ENCODE measurements at regions not wholly inside any gene's neighbourhood (a gene's known extent, or its start where the extent isn't known, plus 50 kb on each side); places are given as distances from the start of the nearest gene placed in this dataset.
A peak's percentile ranks its signal among the peaks of the same experiment; 100 is the strongest.

DNA sequence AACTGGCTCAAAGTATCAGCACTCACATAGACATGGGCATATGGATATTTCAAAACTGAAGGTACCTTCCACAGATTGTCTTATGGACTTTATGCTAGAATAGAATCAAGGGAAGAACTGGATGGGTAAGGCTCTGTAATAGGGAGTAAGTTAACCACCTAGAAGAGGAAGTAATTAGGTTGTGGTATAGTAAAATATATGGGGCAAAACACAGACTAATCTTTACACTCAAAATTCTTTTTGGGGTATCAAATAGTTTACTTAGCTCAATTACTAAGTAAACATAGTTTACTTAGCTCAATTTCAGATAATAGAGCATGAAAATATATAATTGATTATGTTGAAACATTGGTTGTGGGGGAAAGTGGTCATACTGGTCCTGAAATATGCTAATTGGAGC lies 94.2 kb upstream of the ATXN1 start:
- intact Hi-C loops (cut with DNase I), result no loop called here
- Histone ChIP-seq H3K9me3 (no peaks in the 10 kb centered on the region), H3K27me3 (no peaks in the 10 kb centered on the region), H3K27ac (no peak overlapping the region), H3K4me1 (no peaks in the 10 kb centered on the region), H3K36me3 (no peaks in the 10 kb centered on the region), H3K4me3 (no peak overlapping the region)
- DNase-seq (no peak), ATAC-seq (no peak)
- TF ChIP-seq, protein P1, sequence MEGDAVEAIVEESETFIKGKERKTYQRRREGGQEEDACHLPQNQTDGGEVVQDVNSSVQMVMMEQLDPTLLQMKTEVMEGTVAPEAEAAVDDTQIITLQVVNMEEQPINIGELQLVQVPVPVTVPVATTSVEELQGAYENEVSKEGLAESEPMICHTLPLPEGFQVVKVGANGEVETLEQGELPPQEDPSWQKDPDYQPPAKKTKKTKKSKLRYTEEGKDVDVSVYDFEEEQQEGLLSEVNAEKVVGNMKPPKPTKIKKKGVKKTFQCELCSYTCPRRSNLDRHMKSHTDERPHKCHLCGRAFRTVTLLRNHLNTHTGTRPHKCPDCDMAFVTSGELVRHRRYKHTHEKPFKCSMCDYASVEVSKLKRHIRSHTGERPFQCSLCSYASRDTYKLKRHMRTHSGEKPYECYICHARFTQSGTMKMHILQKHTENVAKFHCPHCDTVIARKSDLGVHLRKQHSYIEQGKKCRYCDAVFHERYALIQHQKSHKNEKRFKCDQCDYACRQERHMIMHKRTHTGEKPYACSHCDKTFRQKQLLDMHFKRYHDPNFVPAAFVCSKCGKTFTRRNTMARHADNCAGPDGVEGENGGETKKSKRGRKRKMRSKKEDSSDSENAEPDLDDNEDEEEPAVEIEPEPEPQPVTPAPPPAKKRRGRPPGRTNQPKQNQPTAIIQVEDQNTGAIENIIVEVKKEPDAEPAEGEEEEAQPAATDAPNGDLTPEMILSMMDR (IDR thresholded peaks at IDR 0.05), result no peak

DNA sequence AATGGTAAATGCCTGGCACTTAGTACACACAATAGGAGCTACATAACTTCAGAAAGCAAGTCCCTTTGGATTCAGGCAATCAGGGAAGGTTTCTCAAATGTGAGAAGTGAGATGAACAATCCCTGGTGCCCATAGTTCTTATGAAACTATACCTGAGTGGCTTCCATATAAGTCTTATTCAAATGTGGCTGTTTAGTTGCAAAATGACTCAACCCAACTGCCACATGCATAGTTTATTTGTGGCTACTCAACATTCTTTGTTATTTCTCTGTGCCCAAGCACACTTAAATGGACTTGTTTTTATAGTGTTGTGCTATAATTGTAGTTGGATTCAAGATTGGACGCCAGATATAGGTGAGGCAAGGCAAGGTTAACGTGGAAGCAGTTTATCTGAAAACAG lies 93.7 kb upstream of the ATXN1 start:
- DNase-seq, result no peak
- Histone ChIP-seq H3K36me3 (no peaks in the 10 kb centered on the region), H3K9me3 (no peaks in the 10 kb centered on the region), H3K4me3 (no peak overlapping the region), H3K4me1 (no peaks in the 10 kb centered on the region), H3K27ac (no peak overlapping the region), H3K27me3 (no peaks in the 10 kb centered on the region)
- no peak for ATAC-seq
- intact Hi-C loops (cut with DNase I), result no loop called here
- TF ChIP-seq, protein P1 (IDR thresholded peaks at IDR 0.05), result no peak

DNA sequence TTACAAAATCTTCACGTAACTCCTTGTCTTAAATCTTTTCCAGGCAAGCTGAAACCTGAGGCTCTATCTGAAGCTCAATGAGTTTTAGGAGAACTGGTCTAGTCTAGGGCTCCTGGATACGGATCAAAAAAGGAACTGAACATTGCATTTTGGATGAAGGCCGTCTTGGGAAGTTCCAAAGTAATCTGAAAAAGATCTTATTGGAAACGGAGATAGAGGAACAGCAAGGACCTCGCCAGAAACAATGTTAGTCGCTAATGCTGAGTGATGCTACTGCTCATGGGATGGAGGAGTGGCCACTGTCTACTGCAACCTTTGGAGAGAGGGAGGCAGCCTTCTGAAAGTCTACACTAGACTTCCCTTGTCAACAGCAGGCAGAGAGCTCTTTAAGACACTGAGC lies 91.4 kb upstream of the ATXN1 start:
- Histone ChIP-seq H3K4me3 (no peak overlapping the region), H3K9me3 (no peaks in the 10 kb centered on the region), H3K27ac (no peak overlapping the region), H3K27me3 (no peaks in the 10 kb centered on the region), H3K36me3 (no peaks in the 10 kb centered on the region), H3K4me1 (no peaks in the 10 kb centered on the region)
- ATAC-seq, result no peak
- DNase-seq, result no peak
- intact Hi-C loops (cut with DNase I), result no loop called here
- TF ChIP-seq, protein P1 (IDR thresholded peaks at IDR 0.05), result no peak

DNA sequence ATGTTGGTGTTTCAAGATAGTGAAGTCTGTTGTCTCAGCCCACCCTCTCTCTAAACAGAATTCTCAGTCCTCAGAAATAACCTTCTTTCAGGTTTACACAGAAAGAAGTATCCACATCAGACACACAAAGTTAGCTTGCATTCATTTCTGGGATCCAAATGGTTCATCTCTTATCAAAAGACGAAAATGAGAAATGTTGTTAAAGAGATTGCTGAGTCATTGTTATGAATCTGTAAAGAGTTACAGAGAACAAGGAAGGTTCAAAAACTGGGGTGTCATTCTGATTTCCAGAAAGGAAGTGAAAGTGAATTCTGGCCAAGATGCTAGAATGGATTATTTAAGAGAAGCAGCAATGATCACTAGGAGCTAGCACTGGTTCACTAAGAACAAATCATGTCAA lies 90.5 kb upstream of the ATXN1 start:
- intact Hi-C loops (cut with DNase I), result no loop called here
- no peak overlapping the region for H3K27ac ChIP-seq
- H3K9me3 ChIP-seq, result no peaks in the 10 kb centered on the region
- no peak overlapping the region for H3K4me3 ChIP-seq
- TF ChIP-seq, protein P1 (IDR thresholded peaks at IDR 0.05), result no peak
- ATAC-seq (peak; percentile 55), DNase-seq (no peak)
- H3K36me3 ChIP-seq, result no peaks in the 10 kb centered on the region
- H3K27me3 ChIP-seq, result no peaks in the 10 kb centered on the region
- H3K4me1 ChIP-seq, result no peaks in the 10 kb centered on the region

DNA sequence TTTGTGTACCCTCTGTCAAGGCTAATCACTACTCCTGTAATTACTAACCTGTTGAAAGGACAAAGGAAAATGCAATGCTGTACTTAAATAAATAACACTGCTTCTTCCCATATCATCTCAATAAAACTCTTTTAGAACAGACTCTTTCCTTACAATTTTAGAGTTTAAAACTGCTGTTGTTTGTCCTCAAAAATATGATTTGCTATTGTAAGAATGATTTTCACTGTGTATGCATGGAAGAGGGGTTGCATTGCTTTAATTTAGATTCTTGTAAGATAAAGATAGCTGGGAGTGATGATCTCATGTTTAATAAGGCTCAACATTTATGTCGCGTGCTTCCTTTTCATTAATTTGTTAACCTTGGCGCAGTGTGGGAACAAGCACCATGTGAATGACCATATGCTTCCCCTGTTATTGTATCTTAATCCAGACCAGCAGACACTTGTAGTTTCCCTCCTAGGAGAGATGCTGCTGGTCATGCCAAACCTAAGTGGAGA lies 89.8 kb upstream of the ATXN1 start:
- no peak for ATAC-seq
- TF ChIP-seq, protein P1 (IDR thresholded peaks at IDR 0.05), result no peak

DNA sequence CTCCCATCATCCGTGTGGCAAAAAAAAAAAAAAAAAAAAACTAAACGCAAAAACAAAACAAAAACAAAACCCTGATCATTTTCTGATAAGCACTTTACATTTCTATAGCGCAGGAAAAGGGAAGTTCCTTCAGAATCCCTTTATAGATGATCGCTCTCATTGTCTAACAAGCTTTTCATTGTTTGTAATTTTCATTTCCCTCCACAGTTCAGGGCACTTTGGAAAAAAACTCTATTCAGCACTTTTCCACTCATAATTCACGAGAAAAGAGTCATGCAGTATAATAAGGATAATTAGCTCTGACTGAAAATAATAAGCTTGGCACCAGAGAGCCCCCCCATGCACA lies 89.4 kb upstream of the ATXN1 start:
- no peaks in the 10 kb centered on the region for H3K27me3 ChIP-seq
- H3K4me1 ChIP-seq, result no peaks in the 10 kb centered on the region
- no peaks in the 10 kb centered on the region for H3K36me3 ChIP-seq
- no peak for DNase-seq
- intact Hi-C loops (cut with DNase I), result no loop called here
- no peak overlapping the region for H3K27ac ChIP-seq
- H3K9me3 ChIP-seq, result no peaks in the 10 kb centered on the region
- no peak overlapping the region for H3K4me3 ChIP-seq
- TF ChIP-seq, protein P1 (IDR thresholded peaks at IDR 0.05), result no peak
- no peak for ATAC-seq

More for the DNA sequence above, 89.8 kb upstream of the ATXN1 start:
- intact Hi-C loops (cut with DNase I), result no loop called here
- no peak overlapping the region for H3K27ac ChIP-seq
- DNase-seq, result no peak
- H3K4me3 ChIP-seq, result no peak overlapping the region
- no peaks in the 10 kb centered on the region for H3K4me1 ChIP-seq
- H3K9me3 ChIP-seq, result no peaks in the 10 kb centered on the region
- H3K27me3 ChIP-seq, result no peaks in the 10 kb centered on the region
- no peaks in the 10 kb centered on the region for H3K36me3 ChIP-seq
